ENCODE measurements at regions not wholly inside any gene's neighbourhood (a gene's known extent, or its start where the extent isn't known, plus 50 kb on each side); places are given as distances from the start of the nearest gene placed in this dataset.

GRCh38 chr11:121706884-121707420 is 254.2 kb upstream of the SORL1-AS1 start:
- H3K27me3 Mint-ChIP-seq: peaks cover 30% of the 10 kb centered on the region
- no peaks in the 10 kb centered on the region for H3K9me3 ChIP-seq (ENCODE audit: control insufficient read depth in 1 of 2, insufficient read depth in 1 of 2, low read length in 2 of 2)
- intact Hi-C loops (cut with DNase I, micrococcal nuclease): no loop called here
- no peaks in the 10 kb centered on the region for H3K36me3 ChIP-seq (ENCODE audit: insufficient read depth, low read length)
- no peak overlapping the region for H3K27ac ChIP-seq (ENCODE audit: low read depth in 1 of 2, low read length in 2 of 2)
- no peak overlapping the region for H3K27ac Mint-ChIP-seq
- no peak overlapping the region for H3K4me3 Mint-ChIP-seq
- no peak overlapping the region for H3K4me3 ChIP-seq (ENCODE audit: low read length)
- no peak for ATAC-seq (ENCODE audit: poor library complexity)
- CTCF ChIA-PET: no interaction called here
- POLR2A ChIA-PET: no interaction called here
- no peaks in the 10 kb centered on the region for H3K27me3 ChIP-seq (ENCODE audit: control insufficient read depth in 1 of 2, insufficient read depth in 2 of 2, low read length in 2 of 2)
- no peak for DNase-seq
- H3K4me1 Mint-ChIP-seq (ENCODE audit: low read depth): no peaks in the 10 kb centered on the region
- no peaks in the 10 kb centered on the region for H3K4me1 ChIP-seq (ENCODE audit: insufficient read depth, low read length)
- H3K36me3 Mint-ChIP-seq (ENCODE audit: low read depth): no peaks in the 10 kb centered on the region
- TF ChIP-seq CTCF (IDR thresholded peaks at IDR 0.05): no peak
- no peaks in the 10 kb centered on the region for H3K9me3 Mint-ChIP-seq

GRCh38 chr11:121703201-121703600 is 250.4 kb upstream of the SORL1-AS1 start:
- H3K4me3 Mint-ChIP-seq: no peak overlapping the region
- POLR2A ChIA-PET: no interaction called here
- ATAC-seq (ENCODE audit: poor library complexity) (no peak), DNase-seq (no peak)
- no peak overlapping the region for H3K27ac Mint-ChIP-seq
- CTCF ChIA-PET: no interaction called here
- no peaks in the 10 kb centered on the region for H3K4me1 Mint-ChIP-seq (ENCODE audit: low read depth)
- H3K9me3 ChIP-seq (ENCODE audit: control insufficient read depth in 1 of 2, insufficient read depth in 1 of 2, low read length in 2 of 2): no peaks in the 10 kb centered on the region
- no peaks in the 10 kb centered on the region for H3K4me1 ChIP-seq (ENCODE audit: insufficient read depth, low read length)
- no peaks in the 10 kb centered on the region for H3K36me3 Mint-ChIP-seq (ENCODE audit: low read depth)
- intact Hi-C loops (cut with DNase I, micrococcal nuclease): no loop called here
- TF ChIP-seq CTCF (IDR thresholded peaks at IDR 0.05): no peak
- peaks cover 31% of the 10 kb centered on the region for H3K27me3 Mint-ChIP-seq
- H3K36me3 ChIP-seq (ENCODE audit: insufficient read depth, low read length): no peaks in the 10 kb centered on the region
- H3K27ac ChIP-seq (ENCODE audit: low read depth in 1 of 2, low read length in 2 of 2): no peak overlapping the region
- no peak overlapping the region for H3K4me3 ChIP-seq (ENCODE audit: low read length)
- H3K9me3 Mint-ChIP-seq: no peaks in the 10 kb centered on the region
- H3K27me3 ChIP-seq (ENCODE audit: control insufficient read depth in 1 of 2, insufficient read depth in 2 of 2, low read length in 2 of 2): no peaks in the 10 kb centered on the region

GRCh38 chr11:121700968-121701367 is 248.2 kb upstream of the SORL1-AS1 start:
- Mint-ChIP-seq H3K9me3 (no peaks in the 10 kb centered on the region), H3K36me3 (ENCODE audit: low read depth) (no peaks in the 10 kb centered on the region), H3K4me3 (no peak overlapping the region), H3K4me1 (ENCODE audit: low read depth) (no peaks in the 10 kb centered on the region), H3K27me3 (peaks cover 41% of the 10 kb centered on the region), H3K27ac (no peak overlapping the region)
- DNase-seq: no peak
- H3K27me3 ChIP-seq (ENCODE audit: control insufficient read depth in 1 of 2, insufficient read depth in 2 of 2, low read length in 2 of 2): no peaks in the 10 kb centered on the region
- CTCF ChIA-PET: no interaction called here
- POLR2A ChIA-PET: no interaction called here
- H3K27ac ChIP-seq (ENCODE audit: low read depth in 1 of 2, low read length in 2 of 2): no peak overlapping the region
- intact Hi-C loops (cut with DNase I, micrococcal nuclease): no loop called here
- no peaks in the 10 kb centered on the region for H3K4me1 ChIP-seq (ENCODE audit: insufficient read depth, low read length)
- H3K4me3 ChIP-seq (ENCODE audit: low read length): no peak overlapping the region
- no peak for TF ChIP-seq CTCF (IDR thresholded peaks at IDR 0.05)
- ATAC-seq (ENCODE audit: poor library complexity): no peak
- H3K9me3 ChIP-seq (ENCODE audit: control insufficient read depth in 1 of 2, insufficient read depth in 1 of 2, low read length in 2 of 2): no peaks in the 10 kb centered on the region
- H3K36me3 ChIP-seq (ENCODE audit: insufficient read depth, low read length): no peaks in the 10 kb centered on the region
